ENCODE measurements at regions not wholly inside any gene's neighbourhood (a gene's known extent, or its start where the extent isn't known, plus 50 kb on each side); places are given as distances from the start of the nearest gene placed in this dataset.

DNA sequence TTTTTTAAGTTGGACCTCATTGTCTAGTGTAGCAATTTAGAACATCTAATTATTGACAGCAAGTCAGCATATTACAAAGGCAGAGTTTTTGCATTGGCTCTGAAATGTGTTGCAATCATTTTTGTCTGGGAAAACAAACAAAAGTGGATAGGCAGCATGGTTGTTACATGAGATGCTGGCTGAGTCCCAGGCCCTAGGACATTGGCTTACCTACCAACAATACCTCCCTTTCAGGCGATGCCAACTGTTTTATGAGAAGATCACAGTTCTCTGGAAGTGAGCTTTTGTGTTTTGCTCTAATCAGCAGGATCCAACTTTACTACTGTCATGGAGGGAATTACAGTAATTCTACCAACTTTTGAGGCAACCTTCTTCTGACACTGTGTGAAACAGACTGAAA, 71.5 kb upstream of the CXADR start:
- no peak for DNase-seq

DNA sequence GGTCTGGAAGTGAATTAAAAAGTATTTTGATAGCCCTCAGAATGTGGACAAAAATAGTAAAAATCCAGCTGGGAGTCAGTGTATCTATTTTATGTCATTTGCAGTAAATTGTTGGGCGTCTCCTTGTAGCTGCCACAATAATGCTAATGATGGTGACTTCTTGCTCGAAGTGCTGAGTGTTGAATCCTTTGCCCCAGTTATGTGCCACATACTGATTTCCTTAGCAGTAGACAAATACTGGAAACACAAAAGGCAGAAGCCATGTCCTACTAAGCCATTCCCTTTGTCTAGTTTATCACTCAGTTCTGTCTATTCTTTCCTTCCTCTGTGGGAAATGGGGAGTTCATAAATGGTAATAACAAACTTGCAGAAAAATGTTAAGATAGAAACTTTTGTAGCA, 70.7 kb upstream of the CXADR start:
- DNase-seq, result no peak

DNA sequence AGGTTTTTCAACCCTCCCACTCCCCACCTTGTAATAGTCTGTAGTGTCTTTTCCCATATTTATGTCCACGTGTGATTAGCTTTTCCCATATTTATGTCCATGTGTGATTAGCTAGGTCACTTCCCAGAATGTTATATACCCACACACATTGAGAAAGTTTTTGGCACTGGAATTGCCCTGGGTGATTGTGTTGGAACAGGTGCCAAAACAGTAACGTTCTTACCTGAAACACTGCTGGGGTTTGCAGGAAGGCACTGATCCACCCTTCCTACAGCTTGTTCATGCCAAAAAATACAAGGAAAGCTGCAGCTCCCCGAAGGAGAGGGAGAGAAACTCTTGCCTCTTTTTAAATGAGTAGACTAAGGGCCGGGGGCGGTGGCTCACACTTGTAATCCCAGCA, 68.0 kb upstream of the CXADR start:
- no peak for DNase-seq

DNA sequence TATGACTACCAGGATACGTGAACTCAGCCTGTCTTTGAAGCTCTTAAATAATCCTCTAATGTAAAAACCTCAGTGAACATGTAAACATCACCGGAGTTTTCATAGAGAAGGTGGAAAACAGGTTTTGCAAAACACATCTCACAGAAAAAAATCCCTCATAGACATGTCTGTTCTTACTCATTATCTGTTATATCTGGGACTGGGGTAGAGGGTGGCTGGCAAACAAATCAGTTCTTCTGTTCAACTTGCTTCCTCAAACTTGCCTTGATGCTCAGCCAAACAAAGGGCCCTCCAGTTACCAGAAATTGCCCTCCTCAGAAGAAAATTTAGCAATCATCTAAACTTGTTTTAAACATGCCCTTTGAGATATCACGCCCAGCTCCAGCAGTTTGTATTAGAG, 66.1 kb upstream of the CXADR start:
- DNase-seq, result no peak

DNA sequence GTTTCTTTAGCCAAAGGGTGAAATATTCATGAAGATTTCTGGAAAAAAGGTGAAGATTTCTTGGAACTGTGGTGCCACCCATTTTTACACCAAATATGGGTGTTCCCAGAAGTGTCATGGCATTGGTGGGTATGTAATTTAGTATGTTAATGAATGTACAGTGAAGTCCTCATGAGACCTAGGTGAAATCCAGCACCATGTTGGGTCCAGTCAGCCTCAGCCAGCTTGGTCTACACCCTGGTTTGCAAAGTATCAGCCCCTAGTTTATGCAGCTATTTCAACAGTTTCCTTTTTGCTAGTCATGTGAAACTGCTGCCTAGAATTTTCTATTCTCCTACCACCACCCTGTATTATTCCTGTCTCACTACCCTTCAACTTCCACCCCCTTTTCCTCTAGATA, 63.1 kb upstream of the CXADR start:
- no peak for DNase-seq

DNA sequence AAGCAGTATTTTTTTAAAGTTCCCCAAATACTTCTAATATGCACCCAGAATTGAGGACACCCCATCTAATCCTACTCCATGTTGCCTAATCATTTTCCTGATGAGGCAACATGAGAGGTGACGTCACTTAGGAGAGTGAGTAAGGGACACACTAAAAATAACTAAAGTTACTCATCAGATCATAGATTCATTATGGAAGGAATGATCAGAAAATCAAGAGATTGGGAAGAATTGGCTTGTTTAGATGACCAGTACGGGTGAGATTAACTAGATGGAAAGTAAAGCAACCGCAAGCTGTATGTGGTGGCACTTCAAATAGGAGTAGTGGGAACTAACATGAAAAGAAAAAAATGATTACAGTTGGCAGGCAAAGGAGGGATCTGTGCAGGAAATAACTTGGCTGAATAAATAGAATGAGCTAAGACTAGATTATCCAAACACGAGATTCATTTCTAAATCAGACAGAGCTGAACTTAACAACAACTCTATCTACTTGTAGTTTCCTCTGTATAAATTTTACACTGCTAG, 61.4 kb upstream of the CXADR start:
- no peak for DNase-seq

DNA sequence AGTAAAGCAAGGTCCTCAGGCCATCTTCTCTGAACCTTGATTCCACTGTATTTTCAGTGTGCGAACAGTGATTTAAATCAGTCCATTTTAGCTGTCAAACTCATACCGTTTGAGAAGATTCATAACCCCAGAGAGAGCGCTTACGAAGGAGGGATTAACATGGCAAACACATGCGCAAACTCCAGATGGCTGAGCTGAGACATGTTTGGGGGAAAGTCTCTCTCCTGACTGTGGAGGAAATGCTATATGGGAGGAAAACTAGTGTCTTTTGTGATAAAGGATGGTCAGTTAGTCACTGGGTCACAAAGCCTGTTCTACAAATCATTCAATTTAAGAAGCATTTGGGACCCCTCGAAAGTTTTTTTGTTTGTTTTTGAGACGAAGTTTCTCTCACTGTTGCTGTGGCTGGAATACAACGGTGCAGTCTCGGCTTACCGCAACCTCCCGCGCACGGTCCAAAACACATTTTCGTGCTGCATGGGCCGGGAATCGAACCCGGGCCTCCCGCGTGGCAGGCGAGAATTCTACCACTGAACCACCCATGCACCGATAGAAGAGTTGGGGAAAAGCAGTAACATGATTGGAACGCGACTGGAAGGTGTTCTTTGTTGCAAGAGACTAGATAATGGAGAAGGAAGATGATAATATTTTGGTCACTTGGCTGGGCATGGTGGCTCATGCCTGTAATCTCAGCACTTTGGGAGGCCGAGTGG, 58.4 kb upstream of the CXADR start:
- peak; percentile 10 for DNase-seq

DNA sequence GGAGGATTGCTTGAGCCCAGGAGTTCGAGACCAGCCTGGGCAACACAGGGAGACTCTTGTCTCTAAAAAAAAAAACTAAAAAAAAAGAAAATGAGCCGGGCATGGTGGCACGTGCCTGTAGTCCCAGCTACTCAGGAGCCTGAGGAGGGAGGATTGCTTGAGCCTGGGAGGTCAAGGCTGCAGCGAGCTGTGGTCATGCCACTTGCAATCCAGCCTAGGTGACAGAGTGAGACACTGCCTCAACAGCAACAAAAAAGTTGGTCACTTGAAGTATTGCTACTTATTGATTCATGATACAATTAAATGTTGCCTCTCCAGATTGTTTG, 57.9 kb upstream of the CXADR start:
- DNase-seq, result no peak

DNA sequence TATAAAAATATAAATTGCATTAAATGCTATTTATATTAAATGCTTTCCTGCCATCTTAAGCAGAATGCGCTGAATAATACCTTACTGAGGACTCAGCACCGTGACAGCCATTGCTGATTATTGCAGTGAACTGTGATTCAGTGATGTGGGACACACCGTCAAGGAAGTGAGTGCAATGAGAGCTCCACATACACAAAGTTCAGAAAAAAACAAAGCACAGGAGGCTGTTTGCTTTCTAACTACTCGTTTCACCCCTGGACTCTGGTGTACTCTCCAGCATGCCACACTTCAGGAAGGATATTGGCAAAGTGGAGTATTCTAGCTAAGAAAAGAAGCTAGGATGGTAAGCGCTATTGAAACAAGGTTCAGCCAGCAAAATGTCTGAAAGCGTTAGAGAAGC, 57.4 kb upstream of the CXADR start:
- DNase-seq, result no peak

DNA sequence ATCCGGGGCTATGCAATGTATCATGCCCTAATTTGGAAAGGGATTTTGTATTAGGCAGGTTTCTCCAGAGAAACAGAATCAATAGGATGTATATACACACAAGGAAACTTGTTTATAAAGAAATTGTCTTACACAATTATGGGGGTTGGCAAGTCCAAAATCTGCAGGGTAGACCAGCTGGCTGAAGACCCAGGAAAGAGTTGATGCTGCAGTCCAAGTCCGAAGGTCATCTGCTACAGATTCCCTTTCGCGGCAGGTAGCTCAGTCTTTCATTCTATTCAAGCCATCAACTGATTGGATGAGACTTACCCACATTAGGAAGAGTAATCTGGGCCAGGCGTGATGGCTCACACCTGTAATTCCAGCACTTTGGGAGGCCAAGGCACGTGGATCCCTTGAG, 54.6 kb upstream of the CXADR start:
- DNase-seq, result no peak

DNA sequence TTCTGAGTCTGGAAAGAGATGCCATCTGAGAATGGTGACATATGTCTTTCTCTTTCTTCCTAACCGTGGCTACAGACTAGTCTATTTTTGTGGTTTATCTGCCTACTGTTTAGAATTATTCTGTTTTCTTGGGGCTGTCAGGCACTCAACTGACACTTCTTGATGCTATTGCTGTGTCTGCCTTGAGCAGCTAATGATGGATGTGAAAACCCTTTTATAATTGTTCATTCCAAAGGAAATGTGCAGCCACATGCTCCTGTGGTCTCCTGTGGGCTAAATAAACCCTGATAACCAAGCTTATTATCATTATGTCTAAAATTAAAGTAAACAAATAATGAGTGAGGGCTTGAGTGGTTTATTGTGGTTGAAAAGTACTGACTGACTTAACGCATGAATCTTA, 52.7 kb upstream of the CXADR start:
- no peak for DNase-seq

DNA sequence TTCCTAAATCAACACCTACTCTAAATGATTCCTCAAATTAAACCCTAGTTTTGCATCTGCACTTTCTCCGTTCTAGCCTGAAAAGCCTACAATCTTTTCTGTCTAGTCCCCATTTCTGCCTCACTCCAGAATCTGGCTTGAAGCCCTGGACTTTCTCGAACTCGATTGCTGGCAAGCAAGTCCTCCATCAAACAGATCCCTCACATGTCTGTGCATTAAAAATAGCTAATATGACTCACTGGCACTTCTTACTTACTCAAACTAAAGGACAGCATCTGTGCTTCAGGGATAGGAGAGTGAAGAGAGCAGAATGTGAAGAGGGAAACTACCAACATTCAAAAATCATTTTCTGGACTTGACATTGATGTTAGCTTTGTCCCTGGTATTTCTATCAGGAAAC, 51.8 kb upstream of the CXADR start:
- DNase-seq, result no peak

DNA sequence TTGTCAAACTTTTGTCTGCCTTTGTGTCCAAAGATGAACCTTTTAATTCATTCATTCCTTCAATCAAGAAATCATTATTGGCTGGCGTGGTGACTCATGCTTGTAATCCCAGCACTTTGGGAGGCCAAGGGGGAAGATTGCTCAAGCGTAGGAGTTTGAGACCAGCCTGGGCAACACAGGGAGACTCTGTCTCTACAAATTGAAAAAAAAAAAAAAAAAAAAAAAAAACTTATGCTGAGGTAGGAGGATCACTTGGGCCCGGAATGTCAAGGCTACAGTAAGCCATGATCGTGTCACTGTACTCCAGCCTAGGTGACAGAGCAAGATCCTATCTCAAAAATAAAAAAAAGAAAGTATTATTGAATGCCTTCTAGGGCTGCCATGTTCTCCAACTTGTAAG, 51.3 kb upstream of the CXADR start:
- DNase-seq, result no peak

DNA sequence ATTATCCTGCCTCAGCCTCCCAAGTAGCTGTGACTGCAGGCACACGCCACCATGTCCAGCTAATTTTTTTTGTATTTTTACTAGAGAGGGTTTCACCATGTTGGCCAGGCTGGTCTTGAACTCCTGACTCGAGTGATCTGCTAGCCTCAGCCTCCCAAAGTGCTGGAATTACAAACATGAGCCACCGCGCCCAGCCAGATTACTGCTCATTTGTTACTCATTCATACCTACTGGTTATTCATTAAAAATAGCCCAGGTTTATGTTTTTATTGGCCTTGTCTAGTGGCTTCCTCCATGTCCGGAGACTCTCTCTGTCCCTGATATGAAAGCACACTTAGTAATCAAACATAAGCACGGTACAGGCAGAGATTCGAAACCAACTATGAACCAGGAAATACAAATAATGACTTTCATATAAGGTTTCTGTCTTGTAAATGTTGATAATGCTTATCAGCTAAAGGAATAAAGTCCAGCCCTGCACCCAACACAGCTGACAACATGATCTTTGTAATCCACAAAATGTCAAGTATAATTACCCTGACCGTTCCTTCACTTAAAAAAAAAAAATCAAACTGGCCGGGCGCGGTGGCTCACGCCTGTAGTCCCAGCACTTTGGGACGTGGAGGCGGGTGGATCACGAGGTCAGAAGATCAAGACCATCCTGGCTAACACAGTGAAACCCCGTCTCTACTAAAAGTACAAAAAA, 50.4 kb upstream of the CXADR start:
- no peak for DNase-seq
